GM18517 (cell line): ENCODE measurements at regions not wholly inside any gene's neighbourhood (a gene's known extent, or its start where the extent isn't known, plus 50 kb on each side); places are given as distances from the start of the nearest gene placed in this dataset.

ENCODE experiments used
- ATAC-seq: cut with Tn5 transposase; IDR thresholded peaks from one replicate; pipeline ENCODE4 v1.9.1; 2021; ENCODE audit warnings: mild to moderate bottlenecking, moderate library complexity; ENCODE audit not compliant: unreplicated experiment

GRCh38 chr13:50071379-50071778 is 56.1 kb downstream of the KCNRG start:
- no peak for ATAC-seq

GRCh38 chr13:50072676-50073075 is 57.4 kb downstream of the KCNRG start:
- ATAC-seq = no peak

GRCh38 chr13:50073340-50073739 is 58.1 kb downstream of the KCNRG start:
- ATAC-seq = no peak

- peak; percentile 47 for ATAC-seq
Observed at GRCh38 chr13:50074843-50075242, 59.6 kb downstream of the KCNRG start.

GRCh38 chr13:50075619-50076097 is 60.4 kb downstream of the KCNRG start:
- no peak for ATAC-seq

GRCh38 chr13:50077431-50077830 is 62.2 kb downstream of the KCNRG start:
- no peak for ATAC-seq

- ATAC-seq = no peak
Observed at GRCh38 chr13:50078231-50078894, 63.1 kb downstream of the KCNRG start.

GRCh38 chr13:50078895-50079654 is 63.8 kb downstream of the KCNRG start:
- ATAC-seq = no peak

- ATAC-seq = no peak
Observed at GRCh38 chr13:50079655-50080202, 64.5 kb downstream of the KCNRG start.

- ATAC-seq = no peak
Observed at GRCh38 chr13:50080203-50080910, 65.1 kb downstream of the KCNRG start.

- no peak for ATAC-seq
Observed at GRCh38 chr13:50080911-50081678, 65.9 kb downstream of the KCNRG start.

- ATAC-seq = peak; percentile 56
Observed at GRCh38 chr13:50081679-50082425, 66.6 kb downstream of the KCNRG start.

- ATAC-seq = peak; percentile 64
Observed at GRCh38 chr13:50082426-50083281, 67.4 kb downstream of the KCNRG start.

- no peak for ATAC-seq
Observed at GRCh38 chr13:50085063-50085462, 69.8 kb downstream of the KCNRG start.

- ATAC-seq = no peak
Observed at GRCh38 chr13:50089633-50090032, 74.4 kb downstream of the KCNRG start.

GRCh38 chr13:50090211-50090610 is 75.0 kb downstream of the KCNRG start:
- ATAC-seq = no peak

- ATAC-seq = no peak
Observed at GRCh38 chr13:50094615-50095293, 79.5 kb downstream of the KCNRG start.

GRCh38 chr13:50098693-50099092 is 83.4 kb downstream of the KCNRG start:
- no peak for ATAC-seq
